EH (cell line): ENCODE measurements at regions not wholly inside any gene's neighbourhood (a gene's known extent, or its start where the extent isn't known, plus 50 kb on each side); places are given as distances from the start of the nearest gene placed in this dataset.

Experiments used
- DNase-seq: peaks from one replicate; pipeline ENCODE4 v3.0.0-alpha.2; 2015; ENCODE audit warnings: low read depth

DNA sequence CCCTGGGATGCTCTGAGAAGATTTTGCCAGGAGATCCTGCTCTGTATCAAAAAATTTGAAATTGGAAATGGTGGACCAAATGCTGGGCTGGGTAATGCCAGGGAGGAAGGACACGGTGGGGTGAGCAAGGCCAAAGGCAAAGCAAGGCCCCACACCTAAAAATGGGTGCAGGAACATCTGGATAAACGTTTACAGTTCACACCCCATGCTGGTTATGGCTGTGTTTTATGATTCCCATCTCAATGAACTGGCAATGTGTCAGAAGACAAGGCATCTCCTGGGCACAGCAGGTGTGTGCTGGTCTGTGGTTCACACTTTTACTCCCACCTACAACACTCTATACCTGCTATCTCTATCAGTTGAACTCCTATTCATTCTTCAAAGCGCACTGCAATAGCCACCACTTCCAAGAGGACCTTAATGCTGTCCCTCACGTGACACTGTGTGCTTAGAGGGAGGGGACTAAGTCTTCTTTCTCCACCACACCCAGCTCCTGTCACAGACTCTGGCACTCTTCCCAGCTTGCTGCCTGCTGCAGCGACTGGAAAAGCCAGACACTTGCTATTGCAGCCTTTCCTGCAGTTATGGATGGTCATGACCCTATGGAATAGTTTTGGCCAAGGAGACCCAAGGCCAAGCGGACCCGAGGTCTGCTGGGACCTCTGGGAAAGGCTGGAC lies 277.5 kb downstream of the CTTN start:
- no peak for DNase-seq

DNA sequence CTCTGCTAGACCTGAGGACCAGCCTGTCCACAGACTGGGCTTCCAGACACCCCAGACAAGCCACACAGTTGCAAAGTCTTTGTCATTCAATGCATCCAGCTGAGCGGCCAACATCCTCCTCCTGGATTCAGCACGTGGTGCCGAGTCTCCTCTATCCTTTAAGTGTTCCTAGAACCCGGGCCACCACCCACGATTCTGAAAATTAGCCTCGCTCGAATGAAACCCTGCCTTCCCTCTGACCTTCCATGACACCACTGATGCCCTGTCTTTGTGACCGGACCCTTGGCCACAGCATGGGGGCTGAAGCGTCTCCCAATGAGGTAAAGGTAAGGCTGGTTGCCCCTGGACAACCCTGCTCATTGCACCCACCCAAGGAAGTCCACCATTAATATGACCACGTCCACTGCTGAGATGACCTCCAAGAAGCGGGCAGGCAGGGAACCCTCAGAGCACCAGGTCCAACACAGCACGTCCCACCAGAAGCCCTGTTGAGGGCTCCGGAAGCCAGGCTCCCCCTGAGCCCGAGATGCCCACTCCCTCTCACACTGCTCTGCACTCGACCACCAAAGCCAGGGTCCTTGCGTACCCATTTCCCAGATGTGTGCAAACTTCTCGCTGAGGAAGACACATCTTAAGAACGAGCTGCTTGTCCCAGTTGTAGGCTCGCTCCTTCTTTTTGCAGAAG lies 279.0 kb downstream of the CTTN start:
- no peak for DNase-seq

DNA sequence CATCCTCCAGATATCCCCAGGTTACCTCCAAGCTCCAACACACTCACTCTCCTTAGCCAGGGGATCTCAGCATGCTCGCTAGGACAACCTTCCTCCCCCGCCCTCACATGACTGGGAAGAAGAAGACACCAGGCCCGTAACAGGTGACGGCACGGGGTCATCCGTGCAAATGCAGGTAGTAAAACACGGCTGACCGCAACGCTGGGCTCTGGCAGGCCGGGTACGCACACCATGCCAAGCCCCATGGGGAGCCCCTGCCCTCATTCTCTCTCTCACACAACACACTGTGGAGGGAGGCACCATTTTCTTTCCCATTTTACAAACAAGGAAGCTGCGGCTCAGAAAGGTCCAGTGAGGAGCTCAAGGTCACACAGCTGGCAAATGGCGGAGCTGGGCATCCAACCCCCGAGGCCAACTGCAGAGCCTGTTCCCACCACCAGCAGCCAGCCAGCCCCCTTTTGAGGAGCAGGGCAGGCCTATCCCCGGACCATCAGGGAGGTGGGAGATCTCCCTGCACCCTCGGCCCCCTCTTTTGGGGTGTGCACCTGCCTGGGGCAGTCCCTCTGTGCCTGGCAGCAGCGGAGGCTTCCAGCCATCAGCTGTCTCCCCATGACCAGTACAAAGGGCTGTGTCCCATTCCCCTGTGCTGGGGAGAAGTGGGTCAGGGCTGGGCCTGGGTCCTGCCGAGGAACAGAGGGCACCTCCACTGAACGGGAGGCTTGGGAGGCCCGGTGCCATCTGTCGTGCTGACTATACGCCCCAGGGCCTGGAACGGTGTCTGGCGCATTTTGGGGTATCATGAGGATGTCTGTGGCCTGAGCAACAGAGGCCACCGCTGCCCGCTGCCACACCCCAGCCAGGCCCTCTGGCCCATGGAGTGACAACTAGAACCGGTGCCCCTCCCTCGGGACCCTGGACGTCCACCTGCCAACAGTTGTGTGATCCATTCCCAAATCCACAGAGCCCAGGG lies 280.9 kb downstream of the CTTN start:
- no peak for DNase-seq

DNA sequence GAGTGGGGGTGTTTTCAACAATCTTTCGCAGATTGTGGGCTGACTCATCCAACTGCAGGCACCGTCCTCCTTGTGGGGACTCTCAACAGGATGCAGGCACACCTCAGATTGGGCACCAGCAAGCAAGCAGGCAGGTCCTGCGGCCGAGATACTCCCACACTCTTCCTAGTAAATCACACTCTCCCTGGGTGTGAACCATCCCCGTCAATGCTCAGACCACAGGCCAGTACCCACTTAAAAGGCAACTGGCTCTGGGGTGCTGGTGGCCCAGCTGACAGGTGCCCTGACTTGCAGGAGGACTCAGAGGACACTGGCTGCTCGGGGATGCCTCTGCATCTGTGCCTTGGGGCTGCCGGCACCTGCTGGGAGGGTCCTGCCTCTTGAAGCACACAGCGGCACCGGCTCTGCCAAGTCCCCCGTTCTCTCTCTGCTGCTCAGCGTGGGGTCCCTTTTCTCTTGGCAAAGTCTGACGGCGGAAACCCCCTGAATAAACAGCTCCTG lies 282.5 kb downstream of the CTTN start:
- DNase-seq, result no peak

GRCh38 chr11:70682056-70682455 lies 283.7 kb downstream of the CTTN start:
- no peak for DNase-seq

- no peak for DNase-seq
These were observed 284.4 kb downstream of the CTTN start for GRCh38 chr11:70682760-70683159.

- DNase-seq, result no peak
These were observed 289.4 kb downstream of the CTTN start for GRCh38 chr11:70687716-70688115.

- no peak for DNase-seq
These were observed 289.8 kb downstream of the CTTN start for GRCh38 chr11:70688142-70688541.

- no peak for DNase-seq
These were observed 291.4 kb downstream of the CTTN start for GRCh38 chr11:70689764-70690163.

- no peak for DNase-seq
These were observed 293.8 kb downstream of the CTTN start for GRCh38 chr11:70692131-70692530.

DNA sequence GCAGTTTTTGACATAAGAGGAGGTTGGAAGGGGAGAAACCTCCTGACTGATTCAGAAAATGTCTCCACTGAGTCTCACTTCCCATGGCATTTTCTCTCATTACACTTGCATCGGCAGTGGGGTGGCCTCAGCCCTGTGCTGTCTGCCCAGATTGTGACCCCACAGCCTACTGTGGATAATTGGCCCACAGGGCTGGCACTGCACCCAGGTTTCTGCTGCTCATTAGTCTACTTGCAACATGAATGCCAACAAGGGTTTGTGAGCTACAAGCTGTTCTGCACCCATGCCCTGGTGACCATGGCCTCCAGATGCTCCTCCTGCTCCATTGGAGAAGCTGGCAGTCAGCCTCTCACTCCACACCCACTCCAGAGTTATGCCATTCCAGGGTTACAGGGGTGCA lies 296.0 kb downstream of the CTTN start:
- DNase-seq, result no peak

DNA sequence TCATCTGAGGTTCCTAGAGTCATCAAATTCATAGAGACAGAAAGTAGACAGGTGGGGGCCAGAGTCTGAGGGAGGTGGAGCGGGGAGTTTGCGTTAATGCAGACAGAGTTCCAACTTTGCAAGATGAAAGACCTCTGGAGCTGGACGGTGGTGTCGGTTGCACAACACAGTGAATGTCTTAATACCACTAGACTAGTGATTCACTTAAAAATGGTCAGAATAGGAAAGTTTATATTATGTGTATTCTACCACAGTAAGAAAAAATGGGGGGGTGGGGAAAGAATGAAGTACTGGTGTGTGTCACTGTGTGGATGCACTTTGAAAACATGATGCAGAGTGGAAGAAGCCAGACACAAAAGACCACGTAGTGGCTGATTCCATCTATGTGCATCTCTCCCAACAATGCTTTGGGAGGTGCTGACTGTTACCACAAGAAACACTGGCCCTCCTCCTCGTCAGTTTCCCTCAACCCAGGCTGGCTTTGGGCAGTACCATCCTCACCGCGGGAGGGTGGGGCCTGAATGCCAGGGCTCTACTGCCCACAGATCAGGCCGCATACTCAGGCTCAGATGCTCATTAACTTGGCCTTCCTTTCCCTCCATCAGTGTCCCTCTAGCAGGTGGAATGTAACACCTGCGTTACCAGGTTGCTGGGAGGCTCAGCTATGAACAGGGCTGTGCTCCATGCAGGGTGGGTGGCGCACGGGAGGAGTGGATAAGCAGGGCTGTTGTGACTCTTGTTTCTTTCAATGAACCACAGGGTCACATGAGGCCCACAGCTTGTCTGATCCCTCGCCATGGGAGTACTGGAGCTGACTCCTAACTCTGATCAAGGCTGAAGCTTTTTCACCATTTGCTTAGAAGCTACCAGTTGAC lies 297.0 kb downstream of the CTTN start:
- DNase-seq, result no peak

- DNase-seq, result no peak
These were observed 297.7 kb downstream of the CTTN start for GRCh38 chr11:70696076-70696475.

GRCh38 chr11:70696564-70696963 lies 298.2 kb downstream of the CTTN start:
- DNase-seq, result no peak

- no peak for DNase-seq
These were observed 299.4 kb downstream of the CTTN start for GRCh38 chr11:70697701-70698100.

DNA sequence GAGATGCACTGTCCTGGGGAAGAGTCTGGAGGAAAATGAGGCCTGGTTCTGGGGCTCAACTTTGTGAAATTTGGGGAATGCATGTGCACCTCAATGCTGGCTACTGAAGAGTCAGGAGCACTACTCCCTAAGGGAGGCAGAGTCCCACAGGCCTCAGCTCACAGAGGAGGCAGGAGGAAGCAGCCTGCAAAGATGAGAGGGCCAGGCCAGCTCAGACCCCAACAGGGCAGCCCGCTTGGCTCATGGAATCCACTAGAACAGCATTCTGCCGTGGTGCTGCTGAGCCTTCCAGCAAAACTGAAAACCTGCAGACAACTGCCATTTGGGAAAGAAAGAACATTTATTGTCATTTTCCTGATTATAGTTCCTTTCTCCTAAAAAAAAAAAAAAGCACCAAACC lies 300.5 kb downstream of the CTTN start:
- no peak for DNase-seq

DNA sequence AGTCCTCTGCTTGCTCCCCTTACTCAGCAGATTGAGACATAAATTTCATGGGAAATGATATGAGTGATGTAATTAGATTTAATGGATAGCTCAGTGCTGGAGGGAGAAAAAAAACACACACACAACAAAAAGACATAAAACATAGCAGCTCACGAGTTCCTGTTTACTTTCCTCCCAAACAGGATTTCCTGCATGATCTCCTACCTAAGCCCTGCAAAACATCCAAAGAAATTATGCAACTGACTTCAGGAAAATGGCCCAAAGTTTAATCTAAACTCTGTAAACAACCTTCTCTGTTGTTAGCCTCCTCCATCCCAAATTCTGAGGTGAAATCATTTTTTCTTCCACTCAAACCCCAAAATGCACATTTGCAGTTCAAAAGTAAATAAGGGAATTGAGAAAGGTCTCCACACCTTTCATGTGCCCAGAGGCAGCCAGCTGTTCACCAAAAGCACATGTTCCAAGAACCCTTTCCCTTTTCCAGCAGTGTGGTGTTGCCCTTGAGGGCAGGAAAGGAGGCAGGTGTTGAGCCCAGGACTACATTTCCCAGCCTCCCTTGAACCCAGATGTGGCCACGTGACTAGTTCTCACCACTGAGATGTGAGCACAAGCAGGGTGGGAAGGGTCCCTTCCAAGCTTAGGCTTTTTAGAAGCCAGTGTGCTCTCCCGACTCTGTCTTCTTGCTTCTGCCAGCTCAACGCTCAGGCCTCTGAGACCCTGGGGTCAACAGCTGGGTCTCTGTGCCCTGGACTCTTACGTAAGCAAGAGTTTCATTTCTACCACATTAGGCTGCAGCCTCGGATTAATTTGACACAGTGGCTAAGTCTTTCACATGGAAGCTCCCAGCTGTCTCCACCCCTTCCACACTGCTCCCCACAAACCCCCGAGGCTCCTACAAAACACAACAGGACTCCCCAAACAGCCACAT lies 301.2 kb downstream of the CTTN start:
- DNase-seq, result no peak

DNA sequence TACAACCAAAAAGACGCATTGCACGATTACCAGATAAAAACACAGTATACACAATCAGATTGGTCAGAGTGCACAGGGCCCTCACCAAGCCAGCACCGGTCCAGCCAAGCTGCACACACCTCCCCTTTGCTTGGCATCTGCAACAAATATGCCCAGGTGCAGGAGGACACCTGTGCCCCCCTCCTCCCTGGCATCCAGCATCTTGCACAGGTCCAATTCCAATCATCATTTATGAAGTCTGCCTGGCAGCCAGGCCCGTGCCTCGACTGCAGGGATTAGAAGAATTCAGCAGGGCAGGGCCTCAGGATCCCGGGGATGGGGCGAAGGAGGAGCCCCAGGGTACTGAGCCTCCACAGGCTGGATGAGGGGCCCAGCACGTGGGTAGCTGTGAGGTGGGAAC lies 302.1 kb downstream of the CTTN start:
- DNase-seq, result no peak

DNA sequence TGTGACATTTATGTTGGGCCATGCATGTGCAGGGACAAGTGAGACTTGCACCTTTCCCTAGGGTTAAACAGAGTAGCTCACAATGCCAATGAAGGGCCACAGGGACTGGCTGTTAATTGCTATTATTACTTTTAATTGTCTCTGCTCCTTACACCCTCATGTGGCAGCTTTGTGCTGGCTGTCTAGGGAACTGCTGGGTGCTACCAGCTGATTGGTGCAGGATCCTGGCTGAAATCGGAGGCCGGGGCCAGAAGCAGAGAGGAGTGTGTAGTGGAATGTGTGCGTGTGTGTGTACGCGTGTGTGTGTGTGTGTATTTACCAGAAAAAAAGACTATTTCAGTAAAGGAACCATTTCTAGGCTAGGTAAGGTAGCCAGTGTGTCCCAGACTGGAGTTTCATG lies 302.5 kb downstream of the CTTN start:
- no peak for DNase-seq

DNA sequence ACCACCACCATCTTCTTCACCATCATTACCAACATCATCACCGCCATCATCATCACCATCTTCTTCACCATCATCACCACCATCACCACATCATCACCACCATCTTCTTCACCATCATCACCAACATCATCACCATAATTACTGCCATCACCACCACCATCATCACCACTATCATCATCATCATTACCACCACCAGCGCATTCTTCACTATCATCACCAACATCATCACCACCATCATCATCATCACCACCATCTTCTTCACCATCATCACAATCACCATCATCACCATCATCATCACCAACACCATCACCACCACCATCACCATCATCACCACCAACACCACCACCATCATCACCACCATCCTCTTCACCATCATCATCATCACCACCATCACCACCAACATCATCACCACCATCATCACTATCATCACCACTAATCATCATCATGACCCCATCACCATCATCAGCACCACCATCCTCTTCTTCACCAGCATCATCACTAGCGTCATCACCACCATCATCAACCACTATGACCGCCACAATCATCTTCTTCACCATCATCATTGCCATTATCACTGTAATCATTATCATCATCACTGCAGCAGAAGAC lies 303.8 kb downstream of the CTTN start:
- DNase-seq, result no peak
